ENCODE measurements at regions not wholly inside any gene's neighbourhood (a gene's known extent, or its start where the extent isn't known, plus 50 kb on each side); places are given as distances from the start of the nearest gene placed in this dataset.

DNA sequence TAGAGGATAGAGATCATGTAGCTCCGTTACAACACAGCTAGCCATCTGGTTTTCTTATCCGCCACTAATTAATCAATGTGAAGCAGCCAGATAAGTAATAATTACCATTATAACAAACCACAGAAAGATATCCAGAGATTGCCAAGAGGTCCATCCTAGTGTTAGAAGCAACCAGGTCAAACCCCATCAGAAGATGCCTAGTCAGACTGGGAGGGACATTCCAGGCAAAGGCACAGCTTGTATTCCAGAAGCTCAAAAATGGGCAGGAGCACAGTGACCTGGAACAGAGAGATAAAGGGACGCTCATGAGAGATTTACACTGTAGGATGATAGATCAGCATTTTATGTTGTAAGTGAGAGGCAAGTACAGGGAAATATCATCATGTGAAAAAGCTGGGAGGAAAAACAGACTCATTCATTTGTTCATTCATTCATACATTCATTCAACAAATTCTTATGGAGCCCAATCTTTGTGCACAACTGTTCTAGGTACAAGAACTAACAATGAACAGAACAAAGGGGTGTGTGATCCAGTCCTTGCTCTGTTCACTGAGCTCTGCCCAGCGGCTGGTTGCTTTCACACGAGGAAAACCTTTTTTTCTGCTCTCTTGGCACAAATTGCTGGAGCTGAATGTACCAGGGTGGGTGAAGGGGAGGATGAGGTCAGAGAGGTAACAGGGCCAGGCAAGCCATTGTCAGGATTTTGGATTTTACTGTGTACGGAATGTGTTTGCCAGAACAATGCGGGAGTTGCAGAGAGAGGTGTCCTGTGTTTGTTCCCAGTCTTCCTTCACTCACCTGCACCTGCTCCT, 240.8 kb upstream of the FGGY start:
- no peak for DNase-seq (ENCODE audit: low read depth, low spot score)

DNA sequence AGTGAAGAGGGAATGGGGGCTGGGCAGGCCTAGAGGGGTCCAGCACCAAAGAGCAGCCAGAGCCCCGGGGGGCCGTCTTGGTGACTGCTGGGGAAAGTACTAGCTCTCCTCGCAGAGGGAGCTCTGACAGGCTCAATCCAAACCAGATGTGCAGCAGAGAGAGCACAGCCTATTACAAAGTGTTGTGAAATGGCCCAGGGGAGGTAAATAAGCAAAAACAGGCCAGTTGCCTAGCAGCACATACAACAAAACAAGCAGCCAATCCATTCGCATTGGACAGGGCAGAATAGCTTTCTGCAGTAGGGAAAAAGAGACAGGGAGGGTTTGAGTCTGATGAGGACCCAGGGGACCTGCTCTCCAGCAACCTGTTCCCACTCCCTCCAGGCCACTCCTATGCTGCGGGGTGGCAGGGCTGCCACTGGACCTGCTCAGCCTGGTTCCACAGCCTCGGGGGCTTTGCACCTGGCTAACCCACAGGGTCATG, 239.6 kb upstream of the FGGY start:
- peak; percentile 85 for DNase-seq (ENCODE audit: low read depth, low spot score)

DNA sequence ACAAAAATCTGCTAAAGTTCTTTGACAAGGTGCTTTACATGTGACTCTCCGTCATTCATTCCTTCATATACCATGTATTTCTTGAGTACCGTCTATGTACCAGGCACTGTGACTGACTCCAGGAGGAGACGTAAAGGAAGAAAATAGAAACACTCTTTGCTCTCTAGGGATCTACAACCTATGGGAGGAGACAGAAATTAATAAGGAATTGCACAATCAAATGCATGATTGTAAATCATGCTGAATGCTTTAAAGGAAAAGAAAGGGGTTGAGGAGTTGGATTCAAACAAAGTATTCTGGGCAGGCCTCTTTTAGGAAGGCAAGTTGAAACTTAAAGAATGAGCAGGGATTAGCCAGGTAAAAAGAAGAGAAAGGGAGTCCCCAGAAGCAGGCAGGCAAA, 239.1 kb upstream of the FGGY start:
- DNase-seq (ENCODE audit: low read depth, low spot score) = no peak

DNA sequence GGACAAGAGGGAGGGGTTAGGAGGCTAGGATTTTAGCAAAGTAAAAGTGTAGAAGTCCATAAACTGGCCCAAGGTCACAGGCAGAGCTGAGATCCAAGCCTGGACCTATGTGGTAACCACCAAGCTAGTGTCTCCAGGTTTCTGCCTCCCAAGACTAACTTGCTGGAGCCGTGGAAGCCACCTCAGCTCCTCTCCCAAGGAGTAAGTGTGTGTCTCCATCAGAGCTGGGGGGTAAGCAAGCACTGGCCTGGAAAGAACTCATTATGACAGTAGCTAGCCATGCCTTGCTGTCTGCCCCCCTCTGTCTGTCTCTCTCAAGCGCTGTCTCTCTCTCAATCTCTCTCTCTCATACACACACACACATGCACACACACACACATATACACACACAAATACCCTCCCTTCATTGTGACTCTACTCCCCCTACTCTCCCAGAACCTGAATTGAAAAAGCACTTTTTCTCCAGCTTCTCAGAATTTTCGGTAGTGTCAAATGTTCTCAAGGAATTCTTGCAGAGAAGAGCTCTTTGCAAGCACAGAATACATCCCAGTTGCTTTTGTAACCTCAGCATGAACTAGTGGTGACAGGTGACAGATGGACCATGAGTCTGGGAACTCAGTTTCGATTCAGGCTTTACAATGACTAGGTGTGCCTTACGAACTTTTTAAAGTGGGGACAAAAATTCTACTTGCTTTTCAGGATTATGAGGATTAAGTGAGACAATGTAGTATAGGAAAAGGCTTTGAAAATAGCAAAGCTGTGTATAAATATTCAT, 238.0 kb upstream of the FGGY start:
- no peak for DNase-seq (ENCODE audit: low read depth, low spot score)

DNA sequence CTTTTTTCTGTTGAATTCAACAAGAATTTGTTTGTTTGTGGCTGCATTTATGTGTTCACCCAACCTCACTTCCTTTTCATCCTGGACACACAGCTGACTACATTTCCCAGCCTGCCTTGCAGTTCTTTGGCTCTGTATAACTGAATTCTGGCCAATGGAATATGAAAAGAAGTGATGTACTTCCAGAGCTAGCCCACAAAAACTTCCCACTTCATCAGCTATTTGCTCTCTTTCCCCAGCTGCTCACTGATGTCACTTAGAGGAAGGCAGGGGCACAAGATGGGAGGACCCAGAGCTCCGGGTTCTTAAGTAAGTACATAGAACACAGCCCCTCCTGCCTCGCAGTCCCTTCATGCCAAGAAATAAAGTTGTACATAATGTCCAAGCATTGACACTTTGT, 235.0 kb upstream of the FGGY start:
- DNase-seq (ENCODE audit: low read depth, low spot score) = no peak

DNA sequence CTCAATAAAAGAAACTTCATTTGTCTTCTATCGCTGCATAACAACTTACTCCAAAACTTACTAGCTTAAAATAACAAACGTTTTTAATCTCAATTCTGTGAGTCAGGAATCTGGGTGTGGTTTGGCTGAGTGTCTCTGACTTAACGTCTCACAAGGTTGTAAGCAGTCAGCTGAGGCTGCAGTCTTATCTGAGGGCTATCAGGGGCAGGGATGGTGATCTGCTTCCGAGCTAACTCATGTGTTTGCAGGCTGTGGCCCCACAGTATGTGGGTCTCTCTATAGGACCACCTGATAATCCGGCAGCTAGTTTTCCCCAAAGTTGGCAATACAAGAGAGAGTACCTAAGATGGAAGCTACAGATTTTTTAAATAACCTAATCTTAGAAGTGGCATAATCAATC, 234.2 kb upstream of the FGGY start:
- DNase-seq (ENCODE audit: low read depth, low spot score) = no peak

DNA sequence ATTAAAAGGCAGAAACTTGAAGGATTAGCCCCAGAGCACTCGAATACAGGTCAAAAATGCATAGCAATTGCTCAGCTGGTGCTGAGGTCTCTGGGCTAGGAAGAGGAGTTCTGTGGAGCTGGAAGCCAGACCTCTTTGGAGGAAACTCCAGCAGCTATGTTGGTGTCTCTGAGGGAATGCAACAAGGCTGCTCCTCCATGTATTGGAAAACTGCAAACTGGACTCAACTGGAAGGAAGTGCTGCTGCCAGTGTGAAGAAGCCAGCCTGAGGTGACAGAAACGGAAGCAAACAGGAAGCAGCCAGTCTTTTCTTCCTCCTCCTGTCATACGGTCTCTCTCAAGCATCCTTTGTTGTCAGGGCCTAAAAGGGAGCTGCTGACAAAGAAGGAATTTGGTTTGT, 233.4 kb upstream of the FGGY start:
- peak; percentile 40 for DNase-seq (ENCODE audit: low read depth, low spot score)

DNA sequence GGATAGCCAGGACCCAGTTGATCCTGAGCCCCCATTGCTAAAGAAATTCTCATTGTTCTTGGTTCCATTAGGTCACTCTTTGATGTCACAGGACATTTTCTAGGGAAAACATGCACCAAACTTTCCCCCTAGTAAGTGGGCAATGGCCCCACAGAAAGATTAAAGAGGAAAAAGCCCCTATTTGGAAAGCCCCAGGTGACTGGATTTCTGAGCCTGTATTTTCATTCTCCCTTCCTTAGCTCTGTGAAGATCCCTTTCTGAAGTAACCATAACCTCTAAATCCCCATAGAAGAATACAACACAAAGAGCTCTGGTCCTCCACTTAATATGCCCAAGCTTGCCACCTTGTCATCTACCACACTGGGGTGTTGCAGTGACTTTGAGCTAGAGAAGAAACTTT, 232.3 kb upstream of the FGGY start:
- DNase-seq (ENCODE audit: low read depth, low spot score) = no peak

DNA sequence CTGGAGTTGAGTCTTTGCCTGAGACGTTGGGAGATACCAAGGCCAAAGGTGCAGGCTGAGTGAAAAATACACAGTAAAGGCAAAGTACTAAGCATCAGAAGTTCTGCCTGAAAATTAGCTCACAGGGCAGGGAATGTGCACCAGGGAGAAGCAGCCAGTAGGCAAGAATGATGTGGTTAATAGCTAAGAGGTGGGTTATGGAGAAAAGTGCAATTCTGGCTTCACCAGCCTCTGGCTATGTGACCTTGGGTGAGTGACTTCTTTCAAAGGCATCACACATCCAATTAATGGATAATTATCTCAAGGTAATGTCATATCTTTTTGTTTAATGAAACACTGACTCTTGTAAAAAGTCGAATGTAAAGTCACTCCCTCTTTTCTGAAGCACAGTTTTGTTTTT, 230.7 kb upstream of the FGGY start:
- no peak for DNase-seq (ENCODE audit: low read depth, low spot score)

DNA sequence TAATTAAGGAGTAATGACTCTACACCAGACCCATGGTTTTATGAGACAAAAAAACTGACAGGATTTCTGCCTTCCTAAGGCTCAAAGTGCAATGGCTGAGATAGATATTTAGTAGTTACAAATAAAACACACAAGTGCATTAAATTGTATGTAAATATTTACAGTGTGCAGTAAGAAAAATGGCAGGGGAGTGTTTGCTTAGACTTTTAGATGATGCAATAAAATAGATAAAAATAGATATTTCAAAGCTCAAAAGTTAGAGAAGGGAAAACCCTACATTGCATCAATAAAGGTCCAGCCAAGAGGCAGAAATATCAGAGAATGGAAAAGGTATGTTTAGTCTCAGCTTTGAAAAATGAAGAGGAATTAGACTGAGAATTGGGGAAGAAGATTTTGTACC, 226.3 kb upstream of the FGGY start:
- no peak for DNase-seq (ENCODE audit: low read depth, low spot score)

DNA sequence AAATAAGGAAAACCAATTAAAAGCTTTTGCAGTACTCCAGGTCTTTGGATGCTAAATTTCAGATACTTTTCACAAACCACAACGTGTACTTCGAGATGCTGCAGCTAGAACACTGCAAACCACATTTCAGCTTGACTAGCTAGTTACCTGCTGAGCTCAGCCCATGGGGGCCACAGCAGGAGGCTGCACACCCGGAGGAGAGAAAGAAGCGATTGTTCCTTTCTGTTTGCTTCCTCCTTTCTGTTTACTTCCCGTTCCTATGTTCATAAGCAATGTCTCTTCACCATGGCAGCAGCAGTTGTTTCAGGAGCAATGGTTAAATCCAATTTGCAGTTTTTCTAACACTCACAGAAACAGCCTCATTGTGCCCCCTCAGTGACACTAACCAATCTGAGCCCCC, 225.6 kb upstream of the FGGY start:
- no peak for DNase-seq (ENCODE audit: low read depth, low spot score)

DNA sequence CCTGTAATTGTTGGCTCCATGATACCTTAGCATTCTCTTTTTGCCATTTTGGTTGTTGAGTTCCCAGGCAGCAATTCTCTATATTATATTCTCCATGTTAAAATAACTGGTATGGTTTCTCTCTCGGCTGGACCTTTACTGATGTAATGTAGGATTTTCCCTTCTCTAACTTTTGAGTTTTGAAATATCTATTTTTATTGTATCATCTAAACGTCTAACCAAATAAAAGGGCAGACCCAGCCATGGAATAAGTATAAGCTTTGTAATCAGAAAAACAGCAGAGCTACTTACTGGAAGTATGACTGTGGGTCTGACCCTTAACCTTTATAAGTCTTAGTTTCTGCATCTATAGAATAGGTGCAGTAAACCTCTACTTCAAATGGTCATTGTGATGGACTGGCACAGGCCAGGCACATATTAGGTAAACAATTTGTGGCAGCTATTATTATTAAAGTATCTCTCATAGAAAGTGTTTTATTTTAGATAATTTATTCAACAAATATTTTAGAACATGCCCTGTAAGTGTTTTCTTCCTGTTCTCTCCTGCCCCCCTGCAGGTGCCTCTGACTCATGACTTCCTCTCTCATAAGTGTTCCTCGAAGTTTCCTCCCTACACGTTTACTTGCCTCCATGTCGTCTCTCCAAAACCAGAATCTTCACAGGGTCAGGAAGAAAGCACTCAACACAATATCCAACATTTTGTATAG, 224.9 kb upstream of the FGGY start:
- no peak for DNase-seq (ENCODE audit: low read depth, low spot score)

DNA sequence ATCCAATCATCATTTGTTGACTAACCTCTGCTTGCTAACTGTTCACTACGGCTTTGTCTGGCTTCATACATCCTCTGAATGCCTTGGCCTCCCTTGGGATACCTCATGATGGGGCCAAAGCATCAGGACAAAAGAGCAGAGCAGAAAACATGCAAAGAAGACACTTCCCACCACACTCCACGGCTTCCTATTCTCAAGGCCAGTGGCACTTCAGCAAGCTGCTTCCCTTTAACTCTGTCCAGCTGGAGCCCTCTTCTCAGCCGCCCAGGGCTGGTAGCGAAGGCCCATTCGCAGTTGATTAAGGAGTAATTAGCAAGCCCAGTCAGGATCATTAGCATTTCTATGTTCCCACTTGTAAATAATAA, 224.3 kb upstream of the FGGY start:
- DNase-seq (ENCODE audit: low read depth, low spot score) = peak; percentile 47

DNA sequence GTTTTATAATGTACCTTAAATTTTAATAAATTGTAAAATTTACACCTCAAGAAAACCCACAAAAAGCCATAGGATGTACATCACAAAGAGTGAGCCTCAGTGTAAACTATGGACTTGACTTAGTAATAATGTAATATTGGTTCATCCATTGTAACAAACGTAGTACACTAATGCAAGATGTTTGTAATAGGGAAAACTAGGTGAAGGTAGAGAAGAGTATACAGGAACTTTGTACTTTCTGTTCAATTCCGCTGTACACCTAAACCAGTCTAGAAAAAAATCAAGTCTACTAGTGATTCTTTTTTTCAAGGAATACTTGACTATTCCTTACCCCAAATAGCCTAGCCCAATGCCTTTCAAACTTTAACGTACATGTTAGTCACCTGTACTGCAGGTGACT, 222.3 kb upstream of the FGGY start:
- DNase-seq (ENCODE audit: low read depth, low spot score) = no peak

DNA sequence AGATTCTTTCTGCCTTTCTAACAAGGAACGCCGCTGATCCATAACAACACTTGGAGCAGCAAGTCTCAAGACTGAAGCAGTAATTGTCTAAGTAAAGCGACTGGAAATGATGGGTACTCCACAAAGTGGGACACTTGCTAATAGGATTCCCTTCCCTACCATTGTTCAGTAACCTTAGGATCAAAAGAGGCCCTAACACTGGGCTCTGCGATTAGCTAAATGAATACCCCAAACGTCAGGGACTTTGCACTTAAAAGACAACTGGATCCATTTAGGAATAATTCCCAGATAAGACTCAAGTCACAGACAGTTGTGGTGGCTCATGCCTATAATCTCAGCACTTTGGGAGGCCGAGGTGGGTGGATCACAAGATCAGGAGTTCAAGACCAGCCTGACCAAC, 221.9 kb upstream of the FGGY start:
- no peak for DNase-seq (ENCODE audit: low read depth, low spot score)

DNA sequence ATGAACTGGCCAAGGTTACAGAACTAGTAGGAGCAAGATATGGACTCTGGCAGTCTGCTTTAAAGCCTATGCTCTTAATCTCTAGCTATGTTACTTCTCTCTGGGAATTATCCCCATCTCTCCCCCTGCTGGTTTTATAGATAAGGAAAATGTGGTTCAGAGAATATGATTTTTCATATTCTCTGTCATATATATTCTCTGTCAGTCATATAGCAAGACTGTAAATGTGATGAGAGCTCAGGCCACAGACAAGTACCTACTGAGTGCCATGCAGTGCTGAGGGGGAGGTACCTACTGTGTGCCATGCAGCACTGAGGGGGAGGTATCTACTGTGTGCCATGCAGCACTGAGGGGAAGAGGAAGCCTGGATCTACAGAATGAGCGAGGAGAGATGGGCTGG, 220.3 kb upstream of the FGGY start:
- no peak for DNase-seq (ENCODE audit: low read depth, low spot score)

DNA sequence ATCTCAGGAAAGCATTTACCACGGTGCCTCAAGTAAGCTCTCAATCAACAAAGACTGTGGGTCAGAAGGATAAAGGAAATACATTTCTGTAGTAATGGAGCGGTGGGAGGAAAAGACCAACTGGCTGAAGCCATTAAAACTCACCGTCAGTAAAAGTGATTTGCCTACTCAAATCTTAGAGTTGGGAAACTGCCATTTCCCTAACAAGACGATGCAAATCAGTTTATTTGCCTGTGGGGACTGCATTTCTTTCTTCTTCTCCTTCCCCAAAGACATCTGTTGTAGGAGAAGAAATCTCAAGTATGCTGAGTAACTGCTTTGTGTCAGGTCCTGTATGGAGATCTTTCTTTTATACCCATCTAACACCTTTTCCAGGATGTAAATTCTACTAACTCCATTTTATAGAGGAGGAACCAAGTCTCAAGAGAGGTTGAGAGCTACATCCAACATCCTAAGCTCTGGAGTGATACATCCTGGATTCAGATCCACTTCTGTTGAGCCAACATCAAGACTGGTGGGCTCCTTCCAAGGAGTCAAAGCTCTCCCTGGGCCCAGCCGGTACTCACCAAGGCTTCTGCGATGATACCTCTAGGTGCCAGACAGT, 219.3 kb upstream of the FGGY start:
- no peak for DNase-seq (ENCODE audit: low read depth, low spot score)

DNA sequence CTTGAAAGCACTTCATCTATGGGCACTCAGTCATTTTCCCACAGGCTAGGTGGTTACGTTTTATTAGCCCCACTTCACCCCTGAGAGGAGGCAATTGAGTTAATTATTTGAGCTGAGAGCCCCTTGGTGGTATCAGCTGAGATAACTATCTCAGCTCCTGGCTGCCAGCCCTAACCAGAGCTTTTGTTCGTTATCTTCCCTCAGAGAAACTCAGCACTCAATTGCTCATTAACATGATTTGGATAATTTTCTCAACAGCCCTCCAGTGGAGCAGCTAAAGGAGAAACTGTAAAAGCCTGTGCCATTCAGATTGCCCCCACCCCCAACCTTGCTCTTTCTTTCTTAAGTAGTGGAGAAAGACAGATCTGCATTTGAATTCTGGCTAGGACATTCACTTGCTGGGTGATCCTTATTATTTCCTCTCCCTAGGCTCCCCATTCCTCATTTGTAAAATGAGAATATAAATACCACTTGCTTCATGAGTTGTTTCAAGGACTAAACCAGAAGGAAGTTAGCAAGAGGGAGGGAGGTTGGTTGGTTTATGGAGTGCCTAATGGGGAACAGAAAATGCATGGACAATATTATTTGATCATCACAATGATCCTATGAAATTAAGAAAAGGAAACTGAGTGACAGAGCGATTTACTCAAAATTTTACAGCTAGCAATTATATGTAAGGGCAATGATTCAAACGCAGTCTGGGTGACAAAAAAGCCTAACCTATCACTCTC, 218.7 kb upstream of the FGGY start:
- DNase-seq (ENCODE audit: low read depth, low spot score) = peak; percentile 88

DNA sequence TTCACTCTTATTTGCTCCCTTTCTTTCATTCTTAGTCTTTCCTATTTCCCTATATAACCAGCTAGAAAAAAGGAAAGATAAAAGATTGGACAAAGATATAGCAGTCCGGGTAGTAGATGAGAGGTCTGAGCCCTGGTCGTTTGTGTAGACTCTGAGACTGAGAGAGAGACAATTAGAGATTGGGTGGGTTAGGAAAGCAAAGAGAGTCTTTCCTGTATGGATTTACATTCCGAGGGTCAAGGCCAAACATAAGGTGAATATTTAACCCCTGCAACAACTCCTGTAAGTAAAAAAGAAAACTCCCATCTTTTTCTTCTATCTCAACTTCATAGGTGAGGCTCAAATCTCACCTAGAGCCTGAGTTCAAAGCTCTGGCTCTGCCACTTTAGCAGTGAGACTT, 218.0 kb upstream of the FGGY start:
- DNase-seq (ENCODE audit: low read depth, low spot score) = no peak

DNA sequence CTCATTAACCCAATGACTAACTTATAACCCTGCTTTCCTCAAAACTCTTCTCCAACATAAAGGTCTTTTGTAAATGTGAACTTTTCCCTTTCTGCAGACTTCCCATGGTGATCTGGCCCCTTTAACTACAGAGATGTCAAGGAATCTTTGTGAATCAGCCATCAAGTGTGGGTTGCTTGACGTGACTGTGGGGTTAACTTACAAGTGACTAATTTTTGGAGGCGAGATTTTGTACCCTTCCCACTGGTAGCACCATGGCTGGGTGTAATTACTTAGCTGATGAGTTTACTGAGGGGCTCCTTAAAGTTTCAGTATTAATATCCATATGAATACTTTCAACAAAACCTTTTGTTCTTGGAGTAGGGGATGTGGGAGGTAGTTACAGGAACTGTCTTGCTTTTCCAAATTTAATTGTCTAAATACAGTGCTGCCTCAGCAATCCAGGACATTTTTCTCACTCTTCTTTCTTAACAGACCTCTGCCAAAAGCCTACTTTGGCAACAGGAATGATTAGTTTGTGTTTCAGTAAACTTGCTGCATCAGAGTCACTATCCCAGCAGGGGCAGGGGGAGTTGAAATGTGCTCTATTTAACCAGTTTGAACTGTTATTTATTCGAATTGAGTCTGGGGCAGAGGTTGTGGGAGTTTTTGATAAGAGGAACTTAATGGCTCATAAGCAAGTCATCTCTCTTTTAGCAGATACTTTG, 217.3 kb upstream of the FGGY start:
- DNase-seq (ENCODE audit: low read depth, low spot score) = no peak

DNA sequence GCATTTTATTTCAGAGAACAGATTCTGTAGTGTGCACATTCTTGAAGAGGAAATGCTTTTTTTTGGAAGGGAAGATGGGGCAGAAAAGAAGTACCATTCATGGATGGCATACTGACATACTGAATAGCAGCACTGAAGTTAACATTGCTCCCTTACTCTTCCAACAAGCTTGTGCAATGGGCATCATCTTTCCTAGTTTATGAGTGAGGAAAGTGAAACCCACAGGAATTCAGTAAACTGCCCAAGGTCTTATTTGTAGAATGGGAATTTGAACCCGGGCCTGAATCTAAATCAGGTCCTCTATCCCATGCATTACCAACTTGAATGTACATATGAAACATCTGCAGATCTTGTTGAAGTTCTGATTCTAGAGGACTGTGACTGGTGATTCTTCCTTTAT, 215.7 kb upstream of the FGGY start:
- DNase-seq (ENCODE audit: low read depth, low spot score) = no peak

All from ELF-1 (cell line).